Right lung (tissue), 2 donors: ENCODE measurements at regions not wholly inside any gene's neighbourhood (a gene's known extent, or its start where the extent isn't known, plus 50 kb on each side); places are given as distances from the start of the nearest gene placed in this dataset.
A peak's percentile ranks its signal among the peaks of the same experiment; 100 is the strongest.

Experiments
- DNase-seq, 2 donors: peaks; one replicate each; pipeline ENCODE4 v3.0.0-alpha.2; 2013

- DNase-seq: no peak
Observed at GRCh38 chr22:49097171-49097925, 730.3 kb downstream of the BRD1 start.

- DNase-seq: no peak
Observed at GRCh38 chr22:49096476-49096875, 731.2 kb downstream of the BRD1 start.

- DNase-seq: no peak
Observed at GRCh38 chr22:49095366-49095765, 732.3 kb downstream of the BRD1 start.

GRCh38 chr22:49094858-49095257 is 732.8 kb downstream of the BRD1 start:
- DNase-seq: no peak

GRCh38 chr22:49094151-49094550 is 733.5 kb downstream of the BRD1 start:
- no peak for DNase-seq

- no peak for DNase-seq
Observed at GRCh38 chr22:49093192-49093880, 734.3 kb downstream of the BRD1 start.

- no peak for DNase-seq
Observed at GRCh38 chr22:49092716-49093115, 735.0 kb downstream of the BRD1 start.

GRCh38 chr22:49091917-49092545 is 735.6 kb downstream of the BRD1 start:
- no peak for DNase-seq

- no peak for DNase-seq
Observed at GRCh38 chr22:49091451-49091850, 736.2 kb downstream of the BRD1 start.

- no peak for DNase-seq
Observed at GRCh38 chr22:49090853-49091135, 736.9 kb downstream of the BRD1 start.

- DNase-seq: no peak
Observed at GRCh38 chr22:49090061-49090852, 737.4 kb downstream of the BRD1 start.

GRCh38 chr22:49088801-49089791 is 738.6 kb downstream of the BRD1 start:
- DNase-seq: no peak

GRCh38 chr22:49087716-49088601 is 739.7 kb downstream of the BRD1 start:
- no peak for DNase-seq

GRCh38 chr22:49087198-49087597 is 740.5 kb downstream of the BRD1 start:
- peak in 1 of 2 donors; percentile 18 for DNase-seq

- DNase-seq: no peak
Observed at GRCh38 chr22:49086606-49087157, 741.0 kb downstream of the BRD1 start.

- DNase-seq: no peak
Observed at GRCh38 chr22:49086181-49086580, 741.5 kb downstream of the BRD1 start.

- no peak for DNase-seq
Observed at GRCh38 chr22:49084206-49084605, 743.5 kb downstream of the BRD1 start.

GRCh38 chr22:49083607-49084006 is 744.1 kb downstream of the BRD1 start:
- no peak for DNase-seq

GRCh38 chr22:49082451-49082850 is 745.2 kb downstream of the BRD1 start:
- DNase-seq: no peak

- DNase-seq: no peak
Observed at GRCh38 chr22:49081926-49082325, 745.7 kb downstream of the BRD1 start.
